ENCODE measurements at regions not wholly inside any gene's neighbourhood (a gene's known extent, or its start where the extent isn't known, plus 50 kb on each side); places are given as distances from the start of the nearest gene placed in this dataset.

DNA sequence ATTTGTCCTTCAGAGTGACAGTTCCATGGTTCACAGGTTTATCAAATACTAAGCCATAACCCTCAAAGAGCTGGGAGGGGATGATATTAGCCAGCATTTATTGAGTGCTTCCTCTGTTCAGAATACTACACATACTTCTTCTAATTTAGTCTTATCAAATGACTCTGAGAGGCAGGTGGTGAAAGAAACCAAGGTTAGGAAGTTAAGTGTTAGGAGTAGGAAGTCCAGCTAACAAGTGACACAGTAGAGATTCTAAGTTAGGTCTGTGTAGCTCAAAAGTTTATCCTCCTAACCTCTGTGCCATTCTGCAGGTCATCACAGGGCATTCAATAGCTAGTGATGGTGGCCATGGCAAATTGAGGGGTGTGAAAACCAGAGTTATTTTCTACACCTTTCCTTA is 198.3 kb upstream of the MID1 start:
- DNase-seq (ENCODE audit: low read depth in 3 of 3): no peak

DNA sequence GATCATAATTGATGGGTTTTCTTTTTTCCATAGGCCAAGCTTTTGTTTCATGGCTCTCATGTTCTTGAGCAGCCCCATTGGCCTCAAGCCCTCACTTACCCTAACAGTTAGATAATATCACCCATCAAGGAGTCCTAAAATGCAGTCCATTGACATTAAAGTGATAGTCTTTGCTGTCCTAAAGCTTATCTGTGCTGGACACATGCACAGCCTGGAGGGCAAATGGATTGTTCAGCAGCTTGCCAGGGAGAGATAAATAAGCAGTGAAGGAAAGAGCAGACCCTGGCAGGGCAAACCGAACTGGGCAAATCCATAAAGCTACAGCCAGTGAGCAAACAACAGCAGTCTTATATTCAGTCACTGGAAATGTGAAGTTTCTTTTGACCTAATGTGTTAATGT is 199.6 kb upstream of the MID1 start:
- DNase-seq (ENCODE audit: low read depth in 3 of 3): no peak

GRCh38 chrX:10821293-10821692 is 200.9 kb upstream of the MID1 start:
- no peak for DNase-seq (ENCODE audit: low read depth in 3 of 3)

- no peak for DNase-seq (ENCODE audit: low read depth in 3 of 3)
Measured at GRCh38 chrX:10828036-10828435, 207.7 kb upstream of the MID1 start.

GRCh38 chrX:10828640-10829039 is 208.3 kb upstream of the MID1 start:
- DNase-seq (ENCODE audit: low read depth in 3 of 3): no peak

GRCh38 chrX:10831716-10832502 is 211.5 kb upstream of the MID1 start:
- no peak for DNase-seq (ENCODE audit: low read depth in 3 of 3)

GRCh38 chrX:10833299-10834169 is 213.1 kb upstream of the MID1 start:
- no peak for DNase-seq (ENCODE audit: low read depth in 3 of 3)

DNA sequence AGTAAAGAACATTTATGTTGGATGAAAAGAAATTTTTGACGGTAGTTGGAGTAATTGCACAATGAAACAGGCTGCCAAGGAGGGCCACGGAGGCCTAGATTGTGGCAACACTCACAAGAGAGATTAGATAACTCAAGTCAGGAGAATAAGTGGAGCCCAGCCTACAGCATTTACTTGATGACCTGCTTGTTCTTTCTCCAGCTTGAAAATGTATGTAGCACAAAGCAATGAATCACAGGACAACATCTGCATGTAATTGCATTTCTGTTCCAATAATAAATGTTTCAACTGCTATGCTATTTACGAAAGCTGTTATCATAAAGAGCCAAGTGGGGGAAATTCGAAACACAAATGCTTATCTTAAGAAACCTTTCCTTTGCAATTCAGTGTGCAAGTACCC is 221.2 kb upstream of the MID1 start:
- no peak for DNase-seq (ENCODE audit: low read depth in 3 of 3)

DNA sequence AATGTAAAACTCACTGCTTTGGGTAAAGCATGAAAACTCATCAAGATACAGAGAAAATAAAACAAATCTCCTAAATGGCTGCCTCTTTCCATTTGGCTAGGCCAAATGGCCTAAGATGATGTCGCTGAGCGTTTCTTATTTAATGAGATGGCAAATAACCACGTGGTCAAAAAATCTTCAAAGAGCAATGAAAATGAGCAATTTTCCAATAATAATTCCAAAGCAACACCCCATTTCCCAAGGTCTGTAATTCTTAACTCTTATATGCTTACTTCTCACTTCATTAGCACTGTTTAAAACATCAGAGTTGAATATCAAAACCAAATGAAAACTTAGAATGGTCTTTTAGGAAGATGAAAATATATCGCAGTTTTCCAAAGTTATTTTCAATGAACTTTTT is 222.3 kb upstream of the MID1 start:
- DNase-seq (ENCODE audit: low read depth in 3 of 3): no peak

GRCh38 chrX:10847333-10847732 is 226.9 kb upstream of the MID1 start:
- DNase-seq (ENCODE audit: low read depth in 3 of 3): no peak

DNA sequence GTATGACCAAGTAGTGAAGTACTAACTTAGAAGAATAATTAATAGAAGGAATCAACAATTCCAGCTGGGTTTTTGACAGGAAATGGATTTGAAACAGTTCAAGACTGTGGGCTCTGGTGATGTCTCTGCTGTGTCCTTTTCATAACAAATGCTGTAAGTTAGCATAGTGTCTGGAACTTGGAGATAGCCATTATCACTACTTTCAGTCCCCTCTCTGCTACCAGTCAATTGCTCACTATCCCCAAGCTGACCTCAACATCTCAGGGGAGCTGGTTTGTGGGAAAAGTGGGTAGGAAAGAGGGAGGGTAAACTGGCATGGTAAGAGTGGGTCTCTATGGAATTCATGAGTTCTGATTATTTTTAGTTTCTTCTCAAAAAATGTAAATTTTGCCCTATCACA is 231.4 kb upstream of the MID1 start:
- DNase-seq (ENCODE audit: low read depth in 3 of 3): no peak

DNA sequence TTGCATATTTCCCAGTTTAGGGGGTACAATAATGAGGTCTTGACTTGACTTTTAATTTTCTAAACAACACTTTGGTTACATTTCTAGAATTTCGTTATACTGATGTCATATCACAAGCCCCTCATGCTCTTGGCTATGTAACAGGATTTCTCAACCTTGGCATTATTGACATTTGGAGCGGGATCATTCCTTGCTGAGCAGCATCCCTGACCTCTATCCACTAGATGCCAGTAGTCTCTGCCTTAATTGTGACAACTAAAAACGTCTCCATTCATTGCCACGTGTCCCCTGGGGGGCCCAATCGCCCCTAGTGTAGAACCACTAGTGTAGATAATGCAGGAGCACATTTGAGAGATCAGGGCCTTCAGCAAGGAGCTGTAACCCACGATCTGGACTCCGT is 234.2 kb upstream of the MID1 start:
- no peak for DNase-seq (ENCODE audit: low read depth in 3 of 3)

- no peak for DNase-seq (ENCODE audit: low read depth in 3 of 3)
Measured at GRCh38 chrX:10855845-10856244, 235.5 kb upstream of the MID1 start.

- no peak for DNase-seq (ENCODE audit: low read depth in 3 of 3)
Measured at GRCh38 chrX:10856797-10857196, 236.4 kb upstream of the MID1 start.

- DNase-seq (ENCODE audit: low read depth in 3 of 3): no peak
Measured at GRCh38 chrX:10859353-10859752, 239.0 kb upstream of the MID1 start.

- no peak for DNase-seq (ENCODE audit: low read depth in 3 of 3)
Measured at GRCh38 chrX:10875995-10876394, 235.1 kb upstream of the HCCS start.

DNA sequence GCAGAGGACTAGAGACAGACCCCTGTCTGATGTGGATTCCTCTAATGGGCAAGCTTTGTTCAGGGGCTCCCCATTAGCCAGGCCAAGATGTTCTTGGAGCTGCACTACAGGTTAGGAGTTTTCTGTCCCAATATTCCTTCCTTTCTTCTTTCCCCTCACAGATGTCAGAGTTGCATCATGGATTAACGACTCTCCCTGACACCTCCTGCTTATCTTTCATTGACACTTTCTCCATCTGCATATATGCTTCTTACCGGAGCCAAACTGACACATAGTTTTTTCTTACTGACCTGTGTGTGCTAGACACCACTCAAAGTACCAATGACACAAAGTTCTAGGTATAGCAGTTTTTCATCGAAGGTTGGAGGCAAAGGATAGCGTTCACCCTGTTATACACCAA is 228.6 kb upstream of the HCCS start:
- no peak for DNase-seq (ENCODE audit: low read depth in 3 of 3)

- DNase-seq (ENCODE audit: low read depth in 3 of 3): no peak
Measured at GRCh38 chrX:10884246-10884645, 226.9 kb upstream of the HCCS start.

DNA sequence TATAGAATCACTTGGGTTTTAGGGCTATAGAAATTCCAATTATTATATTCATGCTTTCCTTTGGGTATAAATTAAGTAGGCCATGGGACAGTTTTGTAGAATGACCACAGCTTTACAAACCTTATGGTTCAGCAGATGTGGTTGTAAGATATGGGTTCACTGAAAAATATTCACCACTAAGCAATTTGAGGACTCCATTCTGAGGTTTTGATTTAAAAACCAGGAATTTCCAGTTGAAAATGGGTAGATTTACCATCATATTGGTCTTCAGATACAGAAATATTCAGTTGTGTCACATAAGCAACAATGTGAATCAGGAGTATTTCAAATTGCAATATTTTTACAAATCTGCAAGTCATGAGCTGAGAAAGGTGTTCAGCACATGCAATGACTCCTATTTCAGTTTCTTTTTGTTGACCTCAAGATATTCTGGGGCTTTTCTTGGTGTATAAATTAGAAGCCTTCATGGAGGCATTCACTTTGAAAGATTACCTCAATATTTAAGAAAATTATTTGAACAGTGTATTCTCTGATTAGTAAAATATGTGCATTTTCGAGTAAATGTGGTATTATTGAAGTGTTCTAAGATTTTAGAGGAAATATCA is 218.4 kb upstream of the HCCS start:
- DNase-seq (ENCODE audit: low read depth in 3 of 3): no peak

DNA sequence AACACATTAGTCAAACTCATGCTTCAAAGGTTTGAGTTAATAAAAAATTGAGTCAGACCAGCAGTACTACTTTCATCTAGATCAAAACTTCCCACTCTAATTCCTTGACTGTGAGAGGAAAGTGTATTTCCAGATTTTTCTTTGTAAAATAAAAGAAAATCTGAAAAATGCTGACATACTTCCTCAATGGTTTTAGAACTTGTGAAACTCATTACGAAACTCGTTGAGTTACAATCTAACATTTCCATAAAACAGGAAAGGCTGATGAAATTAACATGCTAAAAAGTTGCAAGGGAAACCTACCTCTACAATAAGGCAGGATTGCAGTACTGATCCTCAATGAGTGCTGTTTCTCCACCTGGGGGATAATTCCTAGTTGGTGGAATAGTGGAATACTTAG is 217.8 kb upstream of the HCCS start:
- DNase-seq (ENCODE audit: low read depth in 3 of 3): no peak

GRCh38 chrX:10893976-10894375 is 217.2 kb upstream of the HCCS start:
- no peak for DNase-seq (ENCODE audit: low read depth in 3 of 3)

GRCh38 chrX:10897768-10898167 is 213.4 kb upstream of the HCCS start:
- DNase-seq (ENCODE audit: low read depth in 3 of 3): no peak
